Renal cortex interstitium (tissue), 11 donors: ENCODE measurements at regions not wholly inside any gene's neighbourhood (a gene's known extent, or its start where the extent isn't known, plus 50 kb on each side); places are given as distances from the start of the nearest gene placed in this dataset.

Source experiments
- DNase-seq, 11 donors: peaks; one replicate each; pipeline ENCODE4 v3.0.0-alpha.2; 2013; ENCODE audit warnings: low read depth in 9 of 11, low spot score in 4 of 11; ENCODE audit errors: extremely low read depth in 1 of 11

DNA sequence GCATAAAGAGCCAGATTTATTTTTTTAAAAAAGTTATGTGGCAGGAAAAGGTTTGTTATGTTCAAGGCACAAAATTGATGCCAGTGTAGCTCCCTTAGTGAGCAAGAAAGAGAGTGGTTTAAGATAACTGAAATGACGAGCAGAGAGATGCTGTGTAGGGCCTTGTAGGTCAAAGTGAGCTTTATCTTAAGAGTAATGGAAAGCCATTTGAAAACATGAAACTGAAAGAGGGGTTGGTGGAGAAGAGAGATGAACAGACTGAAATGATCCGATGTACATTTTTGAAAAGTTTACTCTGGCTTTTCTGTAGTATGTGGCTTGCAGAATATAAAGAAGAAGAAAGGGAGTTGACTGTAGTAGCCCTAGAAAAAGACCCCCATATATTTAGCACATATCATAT, 383.6 kb downstream of the PLA2G4A start:
- no peak for DNase-seq

DNA sequence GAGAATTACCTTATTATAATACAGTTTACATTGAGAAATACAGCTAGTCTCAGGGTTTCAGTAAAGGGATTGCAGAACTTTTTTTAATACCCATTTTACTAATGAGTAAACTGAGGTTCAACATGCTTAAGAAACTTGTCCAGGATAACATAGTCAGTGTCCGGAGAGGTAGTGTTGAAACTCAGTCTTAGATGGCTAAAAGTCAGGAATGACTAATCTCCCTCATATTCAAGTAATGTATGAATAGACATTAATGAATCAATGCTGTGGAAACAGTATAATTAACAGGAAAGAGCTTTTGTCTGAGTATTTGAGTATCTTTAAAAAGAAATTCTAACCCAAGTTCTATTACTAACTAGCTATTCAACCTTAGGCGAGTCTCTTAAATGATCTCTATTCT, 397.6 kb downstream of the PLA2G4A start:
- no peak for DNase-seq

DNA sequence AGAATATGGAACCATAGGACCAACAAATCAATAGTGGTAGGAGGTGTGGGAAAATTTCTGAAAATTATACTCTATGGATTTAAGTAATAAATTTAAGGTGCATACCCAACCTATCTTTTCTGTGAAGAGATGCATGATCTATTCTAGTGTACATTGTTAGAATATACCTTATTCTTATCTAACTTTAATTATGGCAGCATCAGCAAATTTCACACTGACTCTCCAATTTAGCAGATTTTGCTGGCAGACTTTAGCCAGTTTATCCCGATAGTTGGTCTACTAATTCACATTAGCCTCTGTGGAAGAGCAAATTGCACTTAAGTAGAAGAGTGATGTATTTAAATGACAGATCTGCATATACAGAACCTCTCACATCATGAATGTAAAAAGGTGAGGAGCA, 400.0 kb downstream of the PLA2G4A start:
- no peak for DNase-seq

DNA sequence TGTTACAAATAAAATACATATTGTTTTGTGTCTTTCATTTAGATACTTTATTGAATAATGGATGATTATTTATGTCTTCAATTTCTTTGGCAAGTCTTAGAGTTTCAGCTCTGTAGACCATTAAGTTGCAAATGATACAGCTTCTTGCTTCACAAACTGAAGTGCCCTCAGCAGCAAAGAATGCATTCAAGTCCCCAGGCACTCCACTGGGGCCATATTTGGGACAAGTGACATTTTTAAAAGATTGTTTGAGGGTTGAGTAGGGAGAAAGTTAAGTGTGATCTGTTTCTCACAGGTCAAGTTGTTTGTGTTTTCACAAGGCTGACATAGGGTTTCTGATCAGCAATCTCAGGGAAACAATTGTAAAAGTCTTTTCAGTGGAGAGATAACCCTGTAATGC, 400.7 kb downstream of the PLA2G4A start:
- no peak for DNase-seq

DNA sequence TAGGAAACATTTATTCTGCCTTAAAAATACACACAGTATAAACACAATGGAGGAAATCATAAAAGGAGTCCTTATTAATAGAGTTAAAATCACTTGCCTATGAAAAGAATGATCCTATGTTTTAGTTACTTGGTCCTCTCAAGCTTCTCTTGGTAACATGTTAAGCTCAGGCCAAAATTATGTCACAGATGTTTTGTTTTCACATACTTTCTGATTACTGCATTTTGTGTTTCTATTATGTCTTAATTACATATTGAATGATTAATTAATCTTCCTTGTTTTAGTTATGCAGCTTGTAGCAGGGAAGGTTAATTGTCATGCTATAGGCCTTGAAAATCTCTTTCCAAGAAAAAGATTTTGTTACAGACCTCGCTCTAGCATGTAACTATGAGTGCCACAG, 406.0 kb downstream of the PLA2G4A start:
- no peak for DNase-seq

DNA sequence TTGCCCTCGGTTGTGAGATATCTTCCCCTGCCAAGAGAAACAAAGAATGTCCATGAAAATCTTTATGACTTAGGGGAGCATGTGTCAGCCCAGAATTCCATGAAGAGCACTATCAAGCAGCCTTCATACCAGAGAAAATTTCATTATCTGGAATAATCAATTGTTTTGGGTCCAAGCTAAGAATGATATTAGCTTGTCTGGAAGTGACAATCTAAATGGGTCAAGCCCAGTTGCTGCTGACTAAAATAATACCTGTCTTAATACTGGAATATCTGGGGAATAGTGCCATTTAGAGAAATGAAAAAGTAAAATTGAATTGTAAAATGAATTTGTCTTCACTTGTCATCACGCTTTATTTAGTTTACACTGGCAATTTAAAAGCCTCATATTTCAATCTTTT, 407.4 kb downstream of the PLA2G4A start:
- DNase-seq = no peak

DNA sequence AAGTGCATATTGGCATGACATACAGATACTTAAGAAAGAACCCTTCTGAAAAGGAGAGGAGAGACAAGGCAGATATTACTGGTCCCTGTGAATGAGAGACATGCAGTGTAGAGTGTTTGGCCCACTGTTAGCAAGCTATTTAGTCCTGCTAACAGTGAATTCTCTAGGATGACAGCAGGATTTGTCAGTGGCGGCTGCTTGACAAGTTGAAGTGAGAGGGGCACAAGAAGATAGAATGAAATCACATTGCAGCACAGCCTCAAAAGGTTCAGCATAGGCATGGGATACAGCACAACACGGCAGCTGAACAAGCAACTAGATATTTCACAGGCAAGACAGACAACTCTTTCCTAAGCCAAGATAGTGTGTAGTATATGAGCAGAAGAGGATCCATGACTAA, 407.9 kb downstream of the PLA2G4A start:
- no peak for DNase-seq

DNA sequence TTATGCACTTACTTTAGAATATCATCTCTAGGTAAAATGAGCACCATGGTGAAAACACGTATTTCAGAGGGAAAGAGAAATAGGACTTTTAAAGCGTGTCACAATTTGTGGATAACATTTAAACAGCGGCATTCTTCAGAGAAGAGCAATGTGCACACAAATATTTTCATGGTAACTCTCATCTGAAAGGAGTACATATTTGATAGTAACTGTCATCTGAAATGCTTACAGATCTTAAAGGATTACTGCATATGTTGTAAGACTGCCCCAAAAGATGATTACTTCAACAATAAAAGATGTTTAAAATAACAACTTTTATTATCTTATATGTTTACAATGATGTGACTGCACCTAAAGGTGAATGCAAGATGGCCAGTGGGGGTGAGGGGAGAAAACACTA, 408.8 kb downstream of the PLA2G4A start:
- DNase-seq = no peak

DNA sequence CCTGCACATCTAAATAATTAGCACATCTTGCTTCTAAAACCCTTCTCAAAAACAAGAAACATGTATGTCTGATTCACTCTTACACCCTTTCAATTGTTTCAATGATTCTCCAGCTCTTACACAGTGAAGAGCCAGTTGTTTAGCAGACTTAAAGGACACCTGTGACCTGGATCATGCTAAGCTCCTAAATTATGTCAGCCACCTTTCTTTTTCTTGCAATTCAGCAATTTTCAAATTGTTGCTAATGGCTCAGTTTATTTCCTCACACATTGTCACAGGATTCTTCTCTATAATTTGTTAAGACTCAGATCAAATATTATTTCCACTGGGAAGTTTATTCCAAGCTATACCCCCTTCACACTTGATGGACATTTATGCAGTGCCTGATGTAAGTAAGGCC, 413.2 kb downstream of the PLA2G4A start:
- no peak for DNase-seq

DNA sequence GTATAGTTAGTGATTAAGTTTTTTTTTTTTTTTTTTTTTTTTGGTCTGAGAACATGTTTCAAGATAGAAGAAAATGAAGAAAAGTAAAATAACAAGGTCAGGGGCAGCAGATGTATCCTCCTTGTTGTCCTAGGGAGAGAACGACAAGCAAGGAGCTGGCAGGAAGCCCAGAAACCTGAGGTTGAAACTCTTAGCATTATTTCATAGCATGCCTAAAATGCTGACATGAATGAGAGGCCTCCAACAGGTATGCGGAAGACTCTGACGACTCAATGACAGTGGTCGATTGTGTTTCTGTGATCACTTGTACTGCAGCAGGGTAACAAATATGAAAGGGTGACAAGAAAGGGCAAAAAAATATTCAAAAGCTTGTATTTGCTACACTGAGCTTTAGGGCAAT, 415.9 kb downstream of the PLA2G4A start:
- peak in 4 of 11 donors; percentile 2 to 5 (median 4) for DNase-seq

DNA sequence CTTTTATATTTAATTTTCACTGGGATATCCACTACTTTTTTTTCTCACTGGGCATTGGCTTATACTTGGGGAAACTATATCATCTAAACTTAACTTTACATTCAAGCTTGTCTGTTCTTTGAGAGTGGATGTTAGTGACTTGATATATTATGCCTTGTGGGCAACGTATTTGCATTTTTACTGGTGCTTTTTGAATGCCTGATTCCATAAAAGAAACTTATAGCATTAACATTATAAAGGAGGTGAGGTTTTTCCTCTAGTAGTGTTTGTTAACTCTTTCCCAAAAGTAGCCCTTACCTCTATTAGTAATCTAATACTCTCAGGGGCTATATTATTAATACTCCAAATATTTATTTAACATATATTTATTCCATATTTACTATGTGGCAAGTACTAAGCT, 416.5 kb downstream of the PLA2G4A start:
- no peak for DNase-seq

DNA sequence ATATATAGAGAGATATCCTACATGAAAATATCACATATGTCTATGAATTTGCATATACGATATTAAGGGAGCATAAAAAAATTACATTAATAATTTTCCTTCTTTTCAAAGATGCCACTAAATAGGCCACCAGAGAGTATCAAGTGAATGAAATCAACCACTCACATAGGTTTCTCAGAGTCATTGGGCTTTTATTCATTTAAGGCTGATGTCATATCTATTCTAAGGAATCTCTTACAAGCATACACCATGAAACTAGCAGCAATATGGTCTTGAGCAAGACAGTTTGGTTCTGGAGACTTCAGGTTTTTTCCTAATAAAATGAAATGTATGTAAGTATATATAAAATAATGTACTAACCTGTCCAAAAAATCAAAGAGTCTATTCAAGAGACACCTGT, 420.4 kb downstream of the PLA2G4A start:
- DNase-seq = no peak

DNA sequence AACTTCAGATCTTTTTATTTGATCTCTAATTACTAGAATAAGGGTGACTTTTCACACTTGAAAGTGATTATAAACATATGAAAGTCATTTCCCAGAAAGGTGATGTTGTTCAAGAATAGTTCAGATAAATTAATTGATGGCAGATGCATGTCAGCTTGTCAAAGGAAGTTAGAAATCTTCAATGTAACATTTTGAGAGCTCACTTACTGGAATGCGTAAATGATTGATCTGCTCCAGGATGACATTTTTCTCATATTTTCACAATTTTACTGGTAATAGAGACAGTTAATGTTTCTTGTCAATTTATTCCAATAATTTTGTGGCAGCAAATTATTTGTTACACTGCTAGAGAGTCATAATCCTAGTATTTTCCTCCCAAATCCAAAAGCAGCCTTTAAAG, 424.2 kb downstream of the PLA2G4A start:
- DNase-seq = no peak

DNA sequence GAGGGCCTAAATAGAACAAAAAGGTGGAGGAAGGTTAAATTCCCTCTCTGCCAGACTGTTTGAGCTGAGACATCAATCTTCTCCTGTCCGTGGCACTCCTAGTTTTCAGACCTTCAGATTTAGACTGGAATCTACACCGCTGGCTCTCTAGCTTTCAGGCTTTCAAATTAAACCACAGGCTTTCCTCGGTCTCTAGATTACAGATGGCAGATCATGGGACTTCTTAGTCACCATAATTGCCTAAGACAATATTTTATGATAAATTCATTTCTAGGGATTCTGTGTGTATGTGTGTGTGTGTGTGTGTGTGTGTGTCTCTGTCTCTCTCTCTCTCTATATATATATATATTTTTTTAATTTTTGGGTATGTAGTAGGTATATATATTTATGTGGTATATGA, 428.7 kb downstream of the PLA2G4A start:
- DNase-seq = no peak

DNA sequence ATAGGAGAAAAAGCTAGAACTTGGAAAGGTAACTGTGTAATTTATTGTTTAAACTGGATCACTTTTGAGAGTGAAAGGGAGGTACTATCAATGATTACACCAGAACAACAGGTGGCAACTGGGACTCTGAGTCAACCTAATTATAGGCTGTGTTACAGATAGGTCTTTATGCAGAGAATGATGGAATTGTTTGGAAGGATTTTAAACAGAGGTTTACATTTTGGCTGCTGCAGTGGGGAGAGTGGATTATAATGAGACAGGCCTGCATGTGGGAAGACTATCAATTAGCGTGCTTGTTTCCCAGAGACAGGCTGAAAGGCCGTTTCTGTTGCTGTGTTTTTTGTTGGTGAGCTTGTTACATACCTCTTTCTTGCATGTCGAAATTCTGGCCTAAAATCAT, 432.9 kb downstream of the PLA2G4A start:
- no peak for DNase-seq

DNA sequence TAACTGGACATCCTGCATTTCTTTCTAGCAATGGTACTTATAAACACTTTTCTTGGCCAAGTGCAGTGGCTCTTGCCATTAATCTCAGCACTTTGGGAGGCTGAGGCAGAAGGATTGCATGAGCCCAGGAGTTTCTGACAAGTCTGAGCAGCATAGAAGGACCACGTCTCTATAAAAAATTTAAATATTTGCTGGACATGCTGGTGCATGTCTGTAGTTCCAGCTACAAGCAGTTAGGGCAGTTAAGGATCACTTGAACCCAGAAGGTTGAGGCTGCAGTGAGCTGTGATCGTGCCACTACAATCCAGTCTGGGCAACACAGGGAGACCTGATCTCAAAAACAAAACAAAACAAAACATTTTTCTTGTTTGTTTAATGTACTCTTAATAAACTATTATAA, 434.0 kb downstream of the PLA2G4A start:
- no peak for DNase-seq

DNA sequence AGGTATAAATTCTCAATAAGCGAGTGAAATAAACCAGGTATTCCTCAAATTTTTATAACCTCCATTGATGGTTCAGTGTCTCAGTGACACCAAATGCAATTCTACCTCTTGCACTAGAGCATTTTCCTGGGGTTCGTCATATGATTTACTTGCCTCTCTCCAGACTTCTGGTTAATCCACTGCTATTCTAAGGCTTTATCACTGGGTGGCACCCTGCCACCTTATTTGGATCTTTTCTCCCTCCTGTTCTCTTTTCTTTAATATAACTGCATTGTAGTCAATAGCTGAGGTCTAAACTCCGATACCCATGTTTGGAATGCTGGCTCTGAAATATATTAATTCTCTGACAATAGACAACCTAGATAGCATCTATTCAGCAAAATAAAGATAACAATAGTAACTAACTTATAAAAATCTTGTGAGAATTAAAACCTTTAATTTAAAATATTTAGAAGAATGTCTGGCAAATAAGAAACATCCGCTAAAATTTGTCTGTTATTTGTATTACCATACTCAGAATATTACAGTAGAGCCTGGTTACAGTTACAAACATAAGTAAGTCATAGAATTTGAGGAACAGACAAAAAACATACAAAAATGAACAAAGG, 436.4 kb downstream of the PLA2G4A start:
- peak in 8 of 11 donors; percentile 5 to 18 (median 9) for DNase-seq

DNA sequence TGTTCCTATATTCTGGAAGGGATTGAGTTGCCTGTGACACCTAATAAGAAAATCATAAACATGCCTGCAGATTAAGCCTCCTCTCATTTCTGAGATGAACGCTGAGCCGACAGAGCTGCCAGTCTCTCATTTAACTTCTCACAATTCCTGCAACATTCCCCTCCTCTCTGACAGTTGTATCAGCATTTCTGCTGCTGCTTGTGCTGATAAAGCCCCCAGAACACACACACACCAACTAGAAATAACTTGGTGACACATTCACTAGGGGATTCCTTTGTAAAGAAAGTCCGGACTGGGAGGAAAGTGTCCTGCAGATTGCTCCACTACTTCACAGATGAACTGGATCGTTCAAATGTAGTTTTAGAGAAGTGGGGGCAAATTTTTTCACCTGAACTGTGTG, 437.3 kb downstream of the PLA2G4A start:
- no peak for DNase-seq

DNA sequence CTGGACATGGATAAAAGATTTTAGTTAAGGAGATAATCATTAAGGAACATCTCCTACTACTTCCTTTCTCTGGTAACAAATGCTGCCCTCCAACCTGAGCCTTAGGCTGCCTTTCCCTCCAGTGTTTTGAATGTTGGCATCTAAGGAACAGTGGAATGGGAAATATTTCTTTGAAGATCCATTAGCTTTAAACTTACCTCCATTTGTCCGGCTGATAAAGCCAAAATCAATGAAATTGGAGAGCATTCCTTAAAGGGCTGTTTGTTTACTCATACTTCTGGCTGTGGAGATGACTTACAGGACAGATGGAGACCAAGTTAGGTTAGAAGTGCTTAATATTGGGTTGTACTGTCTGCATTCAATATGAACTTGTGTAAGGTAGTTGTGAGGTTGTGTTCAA, 439.1 kb downstream of the PLA2G4A start:
- no peak for DNase-seq

DNA sequence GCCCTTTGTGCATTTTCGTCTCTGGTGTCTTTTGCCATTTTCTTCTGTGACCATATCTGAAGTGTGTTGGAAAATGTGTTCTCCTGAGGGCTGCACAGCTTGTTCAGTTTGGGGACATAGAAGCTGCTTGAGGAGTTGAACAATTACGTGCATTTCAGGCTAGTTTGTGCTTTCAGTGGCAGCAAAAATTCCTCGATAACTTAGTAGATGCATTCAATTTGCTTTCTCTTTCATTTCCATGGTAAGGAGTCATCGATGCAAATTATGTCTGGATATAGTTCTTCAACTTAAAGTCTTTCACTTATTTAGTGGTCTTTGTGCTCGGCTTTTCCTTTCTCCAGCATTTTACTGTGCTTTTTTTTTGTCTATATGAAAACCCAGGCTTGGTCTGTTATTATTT, 441.5 kb downstream of the PLA2G4A start:
- no peak for DNase-seq

DNA sequence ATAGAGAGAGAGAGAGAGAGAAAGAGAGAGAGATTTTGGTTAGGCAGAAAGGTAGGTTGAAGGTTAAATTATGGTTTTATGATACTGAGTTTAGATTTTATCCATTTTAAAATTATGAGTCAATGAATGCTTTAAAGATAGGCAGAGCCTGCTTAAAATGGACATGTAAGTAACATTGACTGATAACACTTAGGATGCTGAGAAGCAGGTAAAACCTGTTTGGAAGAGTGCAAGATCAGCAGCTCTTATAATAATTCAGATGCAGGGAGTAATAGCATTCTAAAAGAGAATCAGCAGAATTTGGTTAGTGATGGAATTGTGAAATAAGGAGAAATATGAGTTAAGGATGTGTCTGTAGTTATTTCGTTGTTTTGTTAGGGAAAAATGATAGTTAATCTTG, 446.6 kb downstream of the PLA2G4A start:
- no peak for DNase-seq
